Chondrocyte (in vitro differentiated cells): ENCODE measurements at regions not wholly inside any gene's neighbourhood (a gene's known extent, or its start where the extent isn't known, plus 50 kb on each side); places are given as distances from the start of the nearest gene placed in this dataset.

ENCODE experiments used
- DNase-seq: peaks from one replicate; pipeline ENCODE4 v3.0.0; 2021; ENCODE audit warnings: mixed read lengths, low spot score
- H3K27ac Mint-ChIP-seq: one replicate; pipeline ENCODE4 v1.8.0; 2021; ENCODE audit warnings: mild to moderate bottlenecking, moderate library complexity, mixed read lengths; ENCODE audit not compliant: unreplicated experiment
- H3K27me3 Mint-ChIP-seq: 2 replicates; pipeline ENCODE4 v1.8.0; 2021; ENCODE audit warnings: low read depth, mixed read lengths
- H3K36me3 Mint-ChIP-seq: 2 replicates; pipeline ENCODE4 v1.8.0; 2021; ENCODE audit warnings: low read depth, mixed read lengths
- H3K4me1 Mint-ChIP-seq: 2 replicates; pipeline ENCODE4 v1.8.0; 2021; ENCODE audit warnings: low read depth, mild to moderate bottlenecking, mixed read lengths
- H3K4me3 Mint-ChIP-seq: one replicate; pipeline ENCODE4 v1.8.0; 2021; ENCODE audit warnings: mild to moderate bottlenecking, moderate library complexity, mixed read lengths; ENCODE audit not compliant: unreplicated experiment
- H3K9me3 Mint-ChIP-seq: 2 replicates; pipeline ENCODE4 v1.8.0; 2021; ENCODE audit warnings: low read depth, mixed read lengths
- CTCF ChIP-seq: fragments of 200-600 bp; sonication (generic); IDR thresholded peaks from 2 replicates; pipeline ENCODE4 v1.5.0; 2021; ENCODE audit warnings: antibody characterized with exemption, mild to moderate bottlenecking, moderate library complexity

GRCh38 chr4:158067646-158068045 is 105.2 kb downstream of the GASK1B start:
- TF ChIP-seq CTCF, result no peak
- no peak overlapping the region for H3K4me3 Mint-ChIP-seq
- H3K4me1 Mint-ChIP-seq, result peaks cover 16% of the 10 kb centered on the region
- no peak for DNase-seq
- H3K9me3 Mint-ChIP-seq, result no peaks in the 10 kb centered on the region
- no peaks in the 10 kb centered on the region for H3K27me3 Mint-ChIP-seq
- H3K27ac Mint-ChIP-seq, result peak overlapping the region; percentile 67
- H3K36me3 Mint-ChIP-seq, result no peaks in the 10 kb centered on the region

GRCh38 chr4:158065603-158066002 is 107.2 kb downstream of the GASK1B start:
- Mint-ChIP-seq H3K27me3 (no peaks in the 10 kb centered on the region), H3K36me3 (no peaks in the 10 kb centered on the region), H3K9me3 (no peaks in the 10 kb centered on the region), H3K4me3 (no peak overlapping the region), H3K4me1 (peaks cover 16% of the 10 kb centered on the region), H3K27ac (no peak overlapping the region)
- DNase-seq, result no peak
- TF ChIP-seq CTCF, result no peak

- Mint-ChIP-seq H3K27me3 (no peaks in the 10 kb centered on the region), H3K36me3 (no peaks in the 10 kb centered on the region), H3K4me1 (peaks cover 16% of the 10 kb centered on the region), H3K9me3 (no peaks in the 10 kb centered on the region), H3K4me3 (no peak overlapping the region), H3K27ac (no peak overlapping the region)
- peak; percentile 13 for TF ChIP-seq CTCF
- no peak for DNase-seq
Measured at GRCh38 chr4:158065176-158065575, 107.6 kb downstream of the GASK1B start.

GRCh38 chr4:158056689-158057245 is 116.1 kb downstream of the GASK1B start:
- Mint-ChIP-seq H3K4me1 (peaks cover 12% of the 10 kb centered on the region), H3K27me3 (no peaks in the 10 kb centered on the region), H3K4me3 (no peak overlapping the region), H3K9me3 (no peaks in the 10 kb centered on the region), H3K27ac (no peak overlapping the region), H3K36me3 (no peaks in the 10 kb centered on the region)
- no peak for TF ChIP-seq CTCF
- DNase-seq, result no peak

- Mint-ChIP-seq H3K4me3 (no peak overlapping the region), H3K27ac (no peak overlapping the region), H3K4me1 (peaks cover 23% of the 10 kb centered on the region), H3K27me3 (no peaks in the 10 kb centered on the region), H3K9me3 (no peaks in the 10 kb centered on the region), H3K36me3 (no peaks in the 10 kb centered on the region)
- TF ChIP-seq CTCF, result no peak
- DNase-seq, result no peak
Measured at GRCh38 chr4:158055668-158056067, 117.2 kb downstream of the GASK1B start.
